GM23338 (cell line): ENCODE measurements at regions not wholly inside any gene's neighbourhood (a gene's known extent, or its start where the extent isn't known, plus 50 kb on each side); places are given as distances from the start of the nearest gene placed in this dataset.

Experiments used
- ATAC-seq: fragments of 200-7000 bp; cut with Tn5 transposase; 3 replicates; pipeline ENCODE4 v1.9.1; 2020
- DNase-seq: peaks from one replicate; pipeline ENCODE4 v3.0.0-alpha.2; 2015; ENCODE audit warnings: low spot score
- H2AFZ ChIP-seq: fragments of 200-600 bp; sonication (generic); 2 replicates; pipeline ENCODE4 v1.8.0; 2016; ENCODE audit warnings: antibody characterized with exemption, mild to moderate bottlenecking, moderate library complexity
- H3F3A ChIP-seq: fragments of 200-600 bp; sonication (generic); replicated peaks from 2 replicates; pipeline ENCODE4 v1.8.0; 2017; ENCODE audit warnings: antibody characterized with exemption, mixed run types, low read depth
- H3K27ac ChIP-seq: fragments of 200-600 bp; sonication (generic); 2 replicates; pipeline ENCODE4 v1.6.1; 2016; ENCODE audit warnings: low read depth
- H3K27me3 ChIP-seq: fragments of 200-600 bp; sonication (generic); 2 replicates; pipeline ENCODE4 v1.8.0; 2016; ENCODE audit warnings: mild to moderate bottlenecking, mixed run types, moderate library complexity; ENCODE audit not compliant: insufficient read depth
- H3K36me3 ChIP-seq: fragments of 200-600 bp; sonication (generic); 2 replicates; pipeline ENCODE4 v1.8.0; 2016; ENCODE audit warnings: mild to moderate bottlenecking; ENCODE audit not compliant: insufficient read depth
- H3K4me1 ChIP-seq: fragments of 200-600 bp; sonication (generic); 2 replicates; pipeline ENCODE4 v1.8.0; 2016; ENCODE audit warnings: mild to moderate bottlenecking, moderate library complexity; ENCODE audit not compliant: insufficient read depth
- H3K4me2 ChIP-seq: fragments of 200-600 bp; sonication (generic); 2 replicates; pipeline ENCODE4 v1.7.1; 2017; ENCODE audit warnings: mixed run types
- H3K4me3 ChIP-seq: fragments of 200-600 bp; sonication (generic); 2 replicates; pipeline ENCODE4 v1.6.1; 2016; ENCODE audit warnings: mixed run types
- H3K79me2 ChIP-seq: fragments of 200-600 bp; sonication (generic); replicated peaks from 2 replicates; pipeline ENCODE4 v1.8.0; 2017; ENCODE audit warnings: mild to moderate bottlenecking; ENCODE audit not compliant: insufficient read depth
- H3K9me2 ChIP-seq: fragments of 200-600 bp; sonication (generic); 2 replicates; pipeline ENCODE4 v1.8.0; 2017; ENCODE audit not compliant: insufficient read depth
- H4K20me1 ChIP-seq: fragments of 200-600 bp; sonication (generic); replicated peaks from 2 replicates; pipeline ENCODE4 v1.8.0; 2017; ENCODE audit warnings: mild to moderate bottlenecking; ENCODE audit not compliant: insufficient read depth
- H3K27ac Mint-ChIP-seq: 2 replicates; pipeline ENCODE4 v1.8.0; 2020; ENCODE audit warnings: inconsistent platforms, mild to moderate bottlenecking, moderate library complexity, mixed read lengths
- H3K27me3 Mint-ChIP-seq: 3 replicates; pipeline ENCODE4 v1.8.0; 2022; ENCODE audit warnings: low read depth, mild to moderate bottlenecking, moderate library complexity, mixed read lengths, inconsistent platforms; ENCODE audit not compliant: insufficient read depth, poor library complexity
- H3K36me3 Mint-ChIP-seq: 3 replicates; pipeline ENCODE4 v1.8.0; 2021; ENCODE audit warnings: low read depth, mild to moderate bottlenecking, inconsistent platforms, moderate library complexity, mixed read lengths
- H3K4me1 Mint-ChIP-seq: 3 replicates; pipeline ENCODE4 v1.8.0; 2020; ENCODE audit warnings: mild to moderate bottlenecking, inconsistent platforms, mixed read lengths
- H3K4me3 Mint-ChIP-seq: 3 replicates; pipeline ENCODE4 v1.8.0; 2021; ENCODE audit warnings: moderate library complexity, mild to moderate bottlenecking, inconsistent platforms, mixed read lengths
- H3K9me3 Mint-ChIP-seq: 3 replicates; pipeline ENCODE4 v1.8.0; 2020; ENCODE audit warnings: moderate library complexity, mild to moderate bottlenecking, inconsistent platforms, mixed read lengths
- EZH2 ChIP-seq: fragments of 200-600 bp; sonication (generic); IDR thresholded peaks from one replicate; pipeline ENCODE4 v1.8.0; 2017; ENCODE audit warnings: antibody characterized with exemption, mild to moderate bottlenecking, low read depth; ENCODE audit not compliant: unreplicated experiment
- EZH2phosphoT487 ChIP-seq: fragments of 200-600 bp; sonication (generic); IDR thresholded peaks from one replicate; pipeline ENCODE4 v1.8.1; 2018; ENCODE audit warnings: antibody characterized with exemption; ENCODE audit not compliant: unreplicated experiment
- JUNB ChIP-seq: IDR thresholded peaks from one replicate; pipeline ENCODE4 v1.6.1; 2016; ENCODE audit warnings: antibody characterized with exemption; ENCODE audit not compliant: unreplicated experiment
- ZNF331 ChIP-seq: fragments of 250-450 bp; sonication (Bioruptor Pico); IDR thresholded peaks from 2 replicates; pipeline ENCODE4 v1.5.0; 2020; ENCODE audit warnings: low read depth, mild to moderate bottlenecking, moderate library complexity
- ZNF462 ChIP-seq: fragments of 250-450 bp; sonication (Bioruptor Pico); IDR thresholded peaks from 2 replicates; pipeline ENCODE4 v1.5.0; 2020; ENCODE audit warnings: mild to moderate bottlenecking, moderate library complexity
- TF ChIP-seq, protein P1 (sequence below): IDR thresholded peaks from one replicate; pipeline ENCODE4 v1.6.1; 2018; ENCODE audit warnings: antibody characterized with exemption; ENCODE audit not compliant: unreplicated experiment

- Histone ChIP-seq H3F3A (no peaks in the 10 kb centered on the region), H3K79me2 (peaks cover 96% of the 10 kb centered on the region), H3K27me3 (no peaks in the 10 kb centered on the region), H2AFZ (no peak overlapping the region), H3K4me1 (peaks cover 17% of the 10 kb centered on the region), H3K27ac (peak overlapping the region; percentile 45; the same call in 1 of the 2 replicates), H4K20me1 (peaks cover 35% of the 10 kb centered on the region), H3K4me2 (no peak overlapping the region), H3K9me2 (no peaks in the 10 kb centered on the region), H3K4me3 (no peak overlapping the region), H3K36me3 (no peaks in the 10 kb centered on the region)
- Mint-ChIP-seq H3K4me1 (peaks cover 61% of the 10 kb centered on the region), H3K9me3 (no peaks in the 10 kb centered on the region), H3K4me3 (no peak overlapping the region), H3K36me3 (no peaks in the 10 kb centered on the region), H3K27ac (no peak overlapping the region), H3K27me3 (peaks cover 21% of the 10 kb centered on the region)
- DNase-seq (no peak), ATAC-seq (peak; percentile 29)
- no peak for TF ChIP-seq ZNF331 (CRISPR knock-in tag)
These were observed 138.6 kb downstream of the GLI2 start for GRCh38 chr2:120873958-120874887.

GRCh38 chr2:120874888-120875275, 139.2 kb downstream of the GLI2 start:
- ATAC-seq: no peak
- peaks cover 22% of the 10 kb centered on the region for H3K27me3 Mint-ChIP-seq

More at GRCh38 chr2:120874888-120875275, 139.2 kb downstream of the GLI2 start:
- Histone ChIP-seq H3K4me3 (no peak overlapping the region), H3K36me3 (no peaks in the 10 kb centered on the region), H3K9me2 (no peaks in the 10 kb centered on the region), H3K79me2 (peaks cover 96% of the 10 kb centered on the region), H2AFZ (no peak overlapping the region), H3K4me2 (no peak overlapping the region), H3F3A (no peaks in the 10 kb centered on the region), H3K4me1 (peaks cover 16% of the 10 kb centered on the region), H4K20me1 (peaks cover 30% of the 10 kb centered on the region), H3K27me3 (no peaks in the 10 kb centered on the region), H3K27ac (0 out of 2 replicates have a peak overlapping the region, but pooled peaks have one; percentile 45)
- no peak for TF ChIP-seq EZH2phosphoT487
- no peak for TF ChIP-seq JUNB
- no peak for TF ChIP-seq ZNF331 (CRISPR knock-in tag)
- no peak for TF ChIP-seq EZH2
- TF ChIP-seq, protein P1, sequence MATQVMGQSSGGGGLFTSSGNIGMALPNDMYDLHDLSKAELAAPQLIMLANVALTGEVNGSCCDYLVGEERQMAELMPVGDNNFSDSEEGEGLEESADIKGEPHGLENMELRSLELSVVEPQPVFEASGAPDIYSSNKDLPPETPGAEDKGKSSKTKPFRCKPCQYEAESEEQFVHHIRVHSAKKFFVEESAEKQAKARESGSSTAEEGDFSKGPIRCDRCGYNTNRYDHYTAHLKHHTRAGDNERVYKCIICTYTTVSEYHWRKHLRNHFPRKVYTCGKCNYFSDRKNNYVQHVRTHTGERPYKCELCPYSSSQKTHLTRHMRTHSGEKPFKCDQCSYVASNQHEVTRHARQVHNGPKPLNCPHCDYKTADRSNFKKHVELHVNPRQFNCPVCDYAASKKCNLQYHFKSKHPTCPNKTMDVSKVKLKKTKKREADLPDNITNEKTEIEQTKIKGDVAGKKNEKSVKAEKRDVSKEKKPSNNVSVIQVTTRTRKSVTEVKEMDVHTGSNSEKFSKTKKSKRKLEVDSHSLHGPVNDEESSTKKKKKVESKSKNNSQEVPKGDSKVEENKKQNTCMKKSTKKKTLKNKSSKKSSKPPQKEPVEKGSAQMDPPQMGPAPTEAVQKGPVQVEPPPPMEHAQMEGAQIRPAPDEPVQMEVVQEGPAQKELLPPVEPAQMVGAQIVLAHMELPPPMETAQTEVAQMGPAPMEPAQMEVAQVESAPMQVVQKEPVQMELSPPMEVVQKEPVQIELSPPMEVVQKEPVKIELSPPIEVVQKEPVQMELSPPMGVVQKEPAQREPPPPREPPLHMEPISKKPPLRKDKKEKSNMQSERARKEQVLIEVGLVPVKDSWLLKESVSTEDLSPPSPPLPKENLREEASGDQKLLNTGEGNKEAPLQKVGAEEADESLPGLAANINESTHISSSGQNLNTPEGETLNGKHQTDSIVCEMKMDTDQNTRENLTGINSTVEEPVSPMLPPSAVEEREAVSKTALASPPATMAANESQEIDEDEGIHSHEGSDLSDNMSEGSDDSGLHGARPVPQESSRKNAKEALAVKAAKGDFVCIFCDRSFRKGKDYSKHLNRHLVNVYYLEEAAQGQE: no peak
- no peak for TF ChIP-seq ZNF462 (CRISPR knock-in tag)
- no peaks in the 10 kb centered on the region for H3K36me3 Mint-ChIP-seq
- no peak overlapping the region for H3K4me3 Mint-ChIP-seq
- H3K9me3 Mint-ChIP-seq: no peaks in the 10 kb centered on the region
- H3K27ac Mint-ChIP-seq: no peak overlapping the region
- H3K4me1 Mint-ChIP-seq: peaks cover 63% of the 10 kb centered on the region
- DNase-seq: no peak
